ENCODE measurements at regions not wholly inside any gene's neighbourhood (a gene's known extent, or its start where the extent isn't known, plus 50 kb on each side); places are given as distances from the start of the nearest gene placed in this dataset.

- no peak for TF ChIP-seq CTCF (conservative IDR thresholded peaks at IDR 0.05; ENCODE audit: low read depth, low read length)
- no peak for TF ChIP-seq EZH2 (IDR thresholded peaks at IDR 0.05; ENCODE audit: low read length, unreplicated experiment)
- no peak for TF ChIP-seq EZH2phosphoT487 (IDR thresholded peaks at IDR 0.05; ENCODE audit: borderline replicate concordance, low read length)
These were observed 614.1 kb upstream of the HS3ST1 start for GRCh38 chr4:12042818-12043217.

All from PC-3 (cell line).